ENCODE measurements at regions not wholly inside any gene's neighbourhood (a gene's known extent, or its start where the extent isn't known, plus 50 kb on each side); places are given as distances from the start of the nearest gene placed in this dataset.

- no peak for TF ChIP-seq ZFX (IDR thresholded peaks at IDR 0.05; ENCODE audit: borderline replicate concordance)
- no peak for TF ChIP-seq CTCF (IDR thresholded peaks at IDR 0.05)
These were observed 61.7 kb upstream of the SPRED2 start for GRCh38 chr2:65494078-65494477.
